ENCODE measurements at regions not wholly inside any gene's neighbourhood (a gene's known extent, or its start where the extent isn't known, plus 50 kb on each side); places are given as distances from the start of the nearest gene placed in this dataset.

- TF ChIP-seq ZNF747 (CRISPR knock-in tag; IDR thresholded peaks at IDR 0.05; ENCODE audit: borderline replicate concordance) (no peak), TRIM22 (IDR thresholded peaks at IDR 0.05) (no peak), ZNF335 (CRISPR knock-in tag; IDR thresholded peaks at IDR 0.05) (no peak), SAP130 (CRISPR knock-in tag; IDR thresholded peaks at IDR 0.05; ENCODE audit: low read depth) (no peak), ZNF704 (CRISPR knock-in tag; IDR thresholded peaks at IDR 0.05; ENCODE audit: borderline replicate concordance) (no peak), ZIK1 (CRISPR knock-in tag; IDR thresholded peaks at IDR 0.05; ENCODE audit: borderline replicate concordance, low read depth) (no peak), WIZ (CRISPR knock-in tag; IDR thresholded peaks at IDR 0.05) (no peak), KLF13 (CRISPR knock-in tag; IDR thresholded peaks at IDR 0.05) (no peak), POGZ (CRISPR knock-in tag; IDR thresholded peaks at IDR 0.05) (no peak), ZNF576 (CRISPR knock-in tag; IDR thresholded peaks at IDR 0.05) (no peak), ZBTB7B (CRISPR knock-in tag; IDR thresholded peaks at IDR 0.05) (no peak)
Measured at GRCh38 chr13:97106323-97106722, 112.0 kb upstream of the OXGR1 start (continued).

- no peak overlapping the region for H2AFZ ChIP-seq (ENCODE audit: low read length)
- H3K4me1 ChIP-seq (ENCODE audit: insufficient read depth, low read length), result peaks cover 13% of the 10 kb centered on the region
- intact Hi-C loops (cut with micrococcal nuclease; ENCODE audit: unreplicated experiment) (no loop called here), in situ Hi-C loops (cut with HindIII; ENCODE audit: extremely low pct_ligation_motif_present, low pct_unique_long_range_greater_than_20kb) (no loop called here)
- peaks cover 0 to 5% of the 10 kb centered on the region in 2 experiments; a peak in 1 of 5 replicates for H3K27me3 ChIP-seq (ENCODE audit: control insufficient read depth in 1 of 2, insufficient read depth in 2 of 2, low read length in 2 of 2)
- whole genome bisulfite sequencing (ENCODE audit: low lambda C conversion rate), result 50% methylated on average over 12 of the region's 12 CpGs
- no peak overlapping the region for H3K4me2 ChIP-seq (ENCODE audit: low read depth, low read length)
- peaks cover 6% of the 10 kb centered on the region; the same call in 1 of the 2 replicates for H3K9me3 ChIP-seq (ENCODE audit: low read length)
- H4K20me1 ChIP-seq (ENCODE audit: insufficient read depth, low read length), result no peaks in the 10 kb centered on the region
- POLR2A ChIA-PET, result no interaction called here
- FAIRE-seq (no peak), DNase-seq (ENCODE audit: low spot score) (no peak), ATAC-seq (no peak)
- no peaks in the 10 kb centered on the region for H3K36me3 ChIP-seq (replicated peaks in 1 of 2; ENCODE audit: control insufficient read depth in 1 of 2, insufficient read depth in 2 of 2, low read length in 2 of 2)
- no TSS peak for BruUV-seq (replicated peaks)
- no peak overlapping the region for H3K27ac ChIP-seq (ENCODE audit: extremely low read length, insufficient read depth, low read length)
- no peaks in the 10 kb centered on the region for H3K79me2 ChIP-seq (ENCODE audit: insufficient read depth, low read length)
- no peak overlapping the region for H3K4me3 ChIP-seq (replicated peaks in 1 of 3; ENCODE audit: insufficient read depth in 1 of 3, low read depth in 2 of 3, low read length in 3 of 3)
- no peak overlapping the region for H3K9ac ChIP-seq (ENCODE audit: insufficient read depth, low read depth, low read length)
- CTCF ChIA-PET (ENCODE audit: low intra/inter-chr PET ratio, low total read pairs), result no interaction called here
- TF ChIP-seq BCL3 (CRISPR knock-in tag; IDR thresholded peaks at IDR 0.05), result no peak
- TF ChIP-seq SMYD3 (CRISPR knock-in tag; IDR thresholded peaks at IDR 0.05), result no peak
- no peak for TF ChIP-seq HES4 (CRISPR knock-in tag; IDR thresholded peaks at IDR 0.05; ENCODE audit: borderline replicate concordance)
- no peak for TF ChIP-seq TCF7L2 (IDR thresholded peaks at IDR 0.05; ENCODE audit: low read depth, low read length)
- no peak for TF ChIP-seq ZNF761 (CRISPR knock-in tag; conservative IDR thresholded peaks at IDR 0.05)
- no peak for TF ChIP-seq SSRP1 (CRISPR knock-in tag; IDR thresholded peaks at IDR 0.05)
- TF ChIP-seq ZNF468 (CRISPR knock-in tag; IDR thresholded peaks at IDR 0.05), result no peak
- TF ChIP-seq ZNF883 (CRISPR knock-in tag; IDR thresholded peaks at IDR 0.05; ENCODE audit: not compliant biosample characterization), result no peak
- TF ChIP-seq AGO2 (optimal IDR thresholded peaks at IDR 0.05; ENCODE audit: low read depth, low read length), result no peak
- TF ChIP-seq ZNF143 (CRISPR knock-in tag; IDR thresholded peaks at IDR 0.05), result no peak
- no peak for TF ChIP-seq ZZZ3 (CRISPR knock-in tag; IDR thresholded peaks at IDR 0.05; ENCODE audit: borderline replicate concordance)
Measured at GRCh38 chr13:97107815-97108529, 113.7 kb upstream of the OXGR1 start.
